ENCODE measurements at regions not wholly inside any gene's neighbourhood (a gene's known extent, or its start where the extent isn't known, plus 50 kb on each side); places are given as distances from the start of the nearest gene placed in this dataset.

DNA sequence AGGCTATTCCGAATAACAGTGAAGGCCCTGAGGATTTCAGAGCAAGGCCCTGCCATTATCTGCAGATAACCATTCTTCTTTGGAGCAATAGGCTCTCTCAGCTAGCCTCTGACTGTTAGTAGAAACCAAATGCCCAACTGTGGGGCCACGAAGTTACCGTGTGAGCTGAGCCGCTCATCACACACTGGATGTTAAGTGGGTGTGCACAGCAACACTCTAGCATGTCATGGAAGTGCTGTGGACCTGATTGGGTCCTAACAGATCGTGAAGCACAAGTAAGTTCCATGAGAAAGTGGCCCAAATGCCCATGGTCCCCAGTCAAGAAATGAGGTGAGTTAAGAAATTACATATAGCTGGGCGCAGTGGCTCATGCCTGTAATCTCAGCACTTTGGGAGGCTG is 190.4 kb downstream of the ALG10 start:
- TF ChIP-seq MXI1 (IDR thresholded peaks at IDR 0.05; ENCODE audit: borderline replicate concordance, low read depth, low read length) (no peak), BRCA1 (CRISPR knock-in tag; IDR thresholded peaks at IDR 0.05) (no peak), ZNF3 (CRISPR knock-in tag; IDR thresholded peaks at IDR 0.05) (no peak)
- TF ChIP-seq, protein P1, sequence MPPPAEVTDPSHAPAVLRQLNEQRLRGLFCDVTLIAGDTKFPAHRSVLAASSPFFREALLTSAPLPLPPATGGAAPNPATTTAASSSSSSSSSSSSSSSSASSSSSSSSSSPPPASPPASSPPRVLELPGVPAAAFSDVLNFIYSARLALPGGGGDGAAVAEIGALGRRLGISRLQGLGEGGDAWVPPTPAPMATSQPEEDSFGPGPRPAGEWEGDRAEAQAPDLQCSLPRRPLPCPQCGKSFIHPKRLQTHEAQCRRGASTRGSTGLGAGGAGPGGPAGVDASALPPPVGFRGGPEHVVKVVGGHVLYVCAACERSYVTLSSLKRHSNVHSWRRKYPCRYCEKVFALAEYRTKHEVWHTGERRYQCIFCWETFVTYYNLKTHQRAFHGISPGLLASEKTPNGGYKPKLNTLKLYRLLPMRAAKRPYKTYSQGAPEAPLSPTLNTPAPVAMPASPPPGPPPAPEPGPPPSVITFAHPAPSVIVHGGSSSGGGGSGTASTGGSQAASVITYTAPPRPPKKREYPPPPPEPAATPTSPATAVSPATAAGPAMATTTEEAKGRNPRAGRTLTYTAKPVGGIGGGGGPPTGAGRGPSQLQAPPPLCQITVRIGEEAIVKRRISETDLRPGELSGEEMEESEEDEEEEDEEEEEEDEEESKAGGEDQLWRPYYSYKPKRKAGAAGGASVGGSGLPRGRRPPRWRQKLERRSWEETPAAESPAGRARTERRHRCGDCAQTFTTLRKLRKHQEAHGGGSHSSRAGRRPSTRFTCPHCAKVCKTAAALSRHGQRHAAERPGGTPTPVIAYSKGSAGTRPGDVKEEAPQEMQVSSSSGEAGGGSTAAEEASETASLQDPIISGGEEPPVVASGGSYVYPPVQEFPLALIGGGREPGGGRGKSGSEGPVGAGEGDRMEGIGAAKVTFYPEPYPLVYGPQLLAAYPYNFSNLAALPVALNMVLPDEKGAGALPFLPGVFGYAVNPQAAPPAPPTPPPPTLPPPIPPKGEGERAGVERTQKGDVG (CRISPR knock-in tag; IDR thresholded peaks at IDR 0.05; ENCODE audit: borderline replicate concordance), result no peak

Measured in HepG2 (cell line).